Right kidney (tissue), 1 donor: ENCODE measurements at regions not wholly inside any gene's neighbourhood (a gene's known extent, or its start where the extent isn't known, plus 50 kb on each side); places are given as distances from the start of the nearest gene placed in this dataset.
"Not testable (repeated sequence)": the region's sequence is repeated elsewhere in the genome, so short reads cannot be mapped to it uniquely, and the experiment has no call there.

Source experiments
- DNase-seq: peaks from one replicate; pipeline ENCODE4 v3.0.0-alpha.2; 2016

DNA sequence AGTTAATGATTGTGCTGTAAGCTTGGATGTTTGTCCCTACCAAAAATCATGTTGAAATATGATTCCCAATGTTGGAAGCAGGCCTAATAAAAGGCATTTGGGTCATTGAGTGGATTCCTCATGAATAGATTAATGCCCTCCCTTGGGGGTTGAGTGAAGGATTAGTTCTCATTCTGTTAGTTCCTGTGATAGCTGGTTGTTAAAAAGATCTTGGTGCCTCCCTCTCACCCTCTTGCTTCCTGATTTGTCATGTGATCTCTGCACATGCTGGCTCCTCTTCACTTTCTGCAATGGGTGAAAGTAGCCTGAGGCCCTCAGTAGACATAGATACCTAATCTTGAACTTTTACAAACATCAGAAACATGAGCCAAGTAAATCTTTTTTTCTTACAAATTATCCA is 115.6 kb upstream of the HCRTR2 start:
- no peak for DNase-seq

DNA sequence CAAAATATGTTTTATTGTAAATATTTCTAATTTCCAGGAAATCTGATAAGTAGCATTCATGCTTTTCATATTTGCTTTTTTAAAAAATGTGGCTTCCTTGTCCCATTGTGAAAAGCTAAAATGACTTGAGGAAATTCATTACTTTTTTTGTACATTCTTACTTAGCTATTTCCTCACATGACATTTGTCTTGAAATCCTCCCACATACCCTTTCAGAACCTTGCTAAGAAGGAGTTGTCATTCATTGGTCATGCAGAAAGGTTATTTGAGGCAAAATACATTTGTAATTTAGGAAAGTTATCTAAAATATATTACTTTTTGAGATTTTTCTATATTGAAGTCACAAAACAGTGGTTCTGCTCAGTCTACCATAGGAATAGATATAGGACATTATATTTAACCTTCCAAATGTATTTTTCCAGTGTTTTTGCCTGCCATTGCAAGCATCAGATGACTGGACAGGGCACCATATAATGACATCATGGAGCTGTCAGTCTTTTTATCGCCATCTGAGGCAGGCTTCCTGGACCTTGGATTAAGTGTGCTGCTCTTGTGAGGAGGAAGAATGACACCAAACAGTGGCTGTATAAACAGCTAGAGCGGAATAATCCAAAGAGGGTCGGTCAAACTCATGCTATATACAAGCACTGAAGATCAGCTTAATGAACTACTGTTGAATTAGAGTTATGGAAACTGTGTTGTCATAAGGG is 109.4 kb upstream of the HCRTR2 start:
- no peak for DNase-seq

DNA sequence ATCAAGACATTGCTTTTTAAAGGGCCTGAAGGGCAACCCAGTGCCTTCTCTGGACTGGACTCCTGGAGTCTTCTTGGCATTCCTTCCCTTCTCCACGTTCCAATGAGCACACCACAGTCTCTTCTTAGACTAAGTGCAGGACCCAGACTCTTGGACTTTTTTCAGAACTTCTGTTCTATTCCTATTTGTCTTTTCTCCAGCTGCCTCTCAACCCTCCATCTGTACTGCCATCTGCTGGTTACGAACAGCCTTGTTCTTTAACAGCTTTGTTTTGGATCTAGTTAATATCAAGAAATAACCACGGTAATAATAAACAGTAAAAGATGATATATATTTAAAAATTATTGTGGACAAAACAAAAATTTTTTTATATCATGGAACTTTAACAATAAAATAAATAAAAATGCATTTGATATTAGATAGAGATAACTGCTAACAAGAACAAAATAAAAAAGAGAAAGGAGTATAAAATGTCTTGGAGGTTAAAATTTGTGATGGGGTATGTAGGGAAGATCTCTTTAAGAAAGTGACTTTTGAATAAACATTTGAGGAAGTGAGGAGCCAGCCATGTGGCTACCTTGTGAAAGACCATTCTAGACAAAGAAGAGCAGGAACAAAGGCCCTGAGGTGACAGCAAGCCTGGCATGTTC is 105.1 kb upstream of the HCRTR2 start:
- peak; percentile 6 for DNase-seq

DNA sequence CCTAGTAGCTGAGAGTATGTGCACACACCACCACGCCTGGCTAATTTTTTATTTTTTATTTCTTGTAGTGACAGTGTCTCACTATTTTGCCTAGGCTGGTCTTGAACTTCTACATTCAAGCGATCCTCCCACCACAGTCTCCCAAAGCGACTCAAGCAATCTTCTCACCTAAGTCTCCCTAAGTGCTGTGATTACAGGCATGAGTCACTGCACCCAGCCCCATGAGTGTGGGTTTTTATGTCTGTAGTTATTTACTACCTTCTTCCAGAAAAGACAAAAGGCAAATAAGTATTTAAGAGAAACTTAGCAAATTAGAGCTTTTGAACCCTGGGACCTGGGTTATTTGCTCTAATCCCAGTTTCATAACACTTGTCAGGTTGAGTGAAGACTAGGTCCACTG is 92.3 kb upstream of the HCRTR2 start:
- DNase-seq, result no peak

DNA sequence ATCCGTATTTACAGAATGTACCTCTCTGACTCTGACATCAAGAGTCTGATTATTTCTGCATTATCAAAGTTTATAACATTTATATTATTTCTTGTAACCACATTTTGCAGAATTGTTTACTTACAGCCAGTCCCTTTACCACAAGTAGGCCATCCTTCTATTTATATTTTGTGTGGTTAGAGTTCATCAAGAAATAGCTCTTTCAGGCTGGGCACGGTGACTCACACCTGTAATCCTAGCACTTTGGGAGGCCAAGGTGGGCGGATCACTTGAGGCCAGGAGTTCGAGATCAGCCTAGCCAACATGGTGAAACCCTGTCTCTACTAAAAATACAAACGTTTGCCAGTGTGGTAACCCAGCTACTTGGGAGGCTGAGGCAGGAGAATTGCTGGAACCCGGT is 86.3 kb upstream of the HCRTR2 start:
- not testable (repeated sequence) for DNase-seq

DNA sequence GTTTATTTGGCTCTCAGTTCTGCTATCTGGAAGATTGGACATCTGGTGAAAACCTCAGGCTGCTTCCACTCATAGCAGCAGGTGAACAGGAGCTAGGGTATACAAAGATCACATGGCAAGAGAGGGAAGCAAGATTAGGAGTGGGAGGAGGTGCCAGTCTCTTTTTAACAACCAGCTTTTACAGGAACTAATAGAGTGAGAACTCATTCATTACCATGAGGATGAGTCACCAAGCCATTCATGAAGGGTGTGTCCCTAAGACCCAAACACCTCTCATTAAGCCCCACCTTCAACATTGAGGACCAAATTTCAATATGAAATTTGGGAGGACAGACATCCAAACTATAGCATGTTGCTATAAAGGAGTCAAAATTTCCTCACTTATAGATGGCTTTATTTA is 85.4 kb upstream of the HCRTR2 start:
- DNase-seq, result no peak

DNA sequence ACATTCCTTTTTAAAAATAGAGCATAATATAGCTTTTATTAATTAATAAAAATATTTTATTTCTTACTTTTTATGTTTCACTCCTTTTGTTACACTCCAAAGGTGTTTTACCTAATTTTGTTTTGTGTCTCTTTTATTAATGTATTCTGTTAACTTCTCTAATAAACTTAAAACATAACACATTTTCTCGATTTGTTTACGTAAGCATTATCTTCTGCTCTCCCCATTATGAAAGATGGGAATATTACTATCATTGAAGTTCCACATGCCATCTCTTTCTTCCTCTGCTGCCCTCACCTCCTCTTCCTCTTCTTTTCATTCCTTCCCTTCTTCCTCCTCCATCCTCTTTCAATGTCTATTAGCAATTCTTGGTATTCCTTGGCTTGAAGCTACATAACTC is 85.0 kb upstream of the HCRTR2 start:
- no peak for DNase-seq

DNA sequence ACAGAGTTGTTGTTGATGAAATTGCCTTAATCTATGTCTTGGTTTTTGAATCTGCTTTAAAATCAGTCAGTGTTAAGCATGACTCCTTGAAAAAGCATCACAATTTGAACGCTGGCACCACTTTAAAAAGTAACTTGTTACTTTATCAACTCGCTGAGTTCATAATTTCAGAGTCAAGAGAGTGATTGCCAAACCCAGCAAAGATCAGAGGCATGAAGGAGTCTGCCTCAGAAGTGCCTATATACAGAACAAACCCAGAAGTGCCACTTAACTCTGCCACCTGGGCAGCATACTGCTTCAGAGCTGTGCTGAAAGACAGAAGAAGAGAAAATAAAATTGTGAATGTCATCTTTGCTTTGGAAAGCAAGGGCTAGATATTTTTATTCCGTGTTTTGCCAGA is 73.6 kb upstream of the HCRTR2 start:
- no peak for DNase-seq

DNA sequence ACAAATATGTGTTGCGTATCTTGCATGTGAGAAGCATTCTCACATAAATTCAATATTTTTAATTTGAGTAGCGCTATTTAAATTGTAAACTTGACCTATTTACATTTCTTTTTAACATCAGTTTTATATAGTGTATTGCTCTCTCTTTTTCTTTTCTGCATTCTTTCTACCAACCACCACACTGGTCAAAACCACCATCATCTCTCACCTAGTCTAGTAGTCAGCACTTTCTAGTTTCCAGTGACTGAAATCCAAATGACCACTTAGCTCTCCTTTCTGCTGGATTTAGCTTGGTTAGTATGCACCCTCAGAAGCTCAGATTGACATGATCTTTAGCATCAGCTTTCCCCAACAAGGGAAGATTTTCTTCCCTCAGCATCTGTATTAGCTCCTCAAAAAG is 73.2 kb upstream of the HCRTR2 start:
- no peak for DNase-seq

DNA sequence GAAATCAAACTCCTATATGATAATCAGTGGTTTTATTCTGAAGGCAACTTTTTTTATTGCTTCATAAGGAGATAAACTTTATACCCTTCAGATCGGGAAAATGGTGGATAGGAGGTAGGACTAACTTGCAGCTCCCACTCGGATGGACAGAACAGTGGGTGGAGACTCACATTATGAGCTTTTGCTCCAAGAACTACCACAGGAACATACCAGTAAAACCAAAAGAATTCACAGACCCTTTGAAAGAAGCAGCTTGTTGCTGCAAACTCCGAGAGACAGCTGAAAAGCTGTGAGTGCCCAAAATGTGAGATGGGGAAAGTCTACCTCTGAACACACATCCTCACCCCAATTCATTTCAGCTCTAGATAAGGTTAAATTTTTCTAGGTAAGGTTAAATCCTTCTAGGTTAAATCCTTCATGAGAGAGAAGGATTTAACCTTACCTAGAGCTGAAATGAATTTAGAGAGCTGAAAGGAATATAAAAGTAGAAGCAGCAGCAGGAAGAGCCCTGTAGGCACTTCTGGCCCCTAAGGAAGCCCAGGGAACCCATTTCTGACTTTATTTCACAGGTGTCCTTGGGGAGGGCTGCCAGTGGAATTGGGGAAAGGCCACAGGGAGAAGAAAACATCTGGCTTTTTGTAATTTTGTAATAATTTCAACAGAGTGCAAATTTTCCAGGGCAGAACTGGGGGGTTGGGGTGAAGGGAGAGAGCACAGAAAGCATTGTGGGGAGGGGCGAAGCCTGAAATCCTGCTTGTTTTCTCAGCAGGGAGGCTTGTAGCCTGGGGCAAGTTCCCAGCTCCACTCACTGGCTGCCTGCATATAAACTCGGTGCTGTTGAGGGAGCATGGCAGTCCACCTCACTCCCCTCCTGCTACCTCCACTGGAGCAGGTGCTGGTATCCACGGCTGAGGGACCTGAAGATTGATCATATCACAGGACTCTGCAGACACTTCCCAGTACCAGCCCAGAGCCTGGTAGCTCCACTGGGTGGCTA is 65.9 kb upstream of the HCRTR2 start:
- peak; percentile 5 for DNase-seq

DNA sequence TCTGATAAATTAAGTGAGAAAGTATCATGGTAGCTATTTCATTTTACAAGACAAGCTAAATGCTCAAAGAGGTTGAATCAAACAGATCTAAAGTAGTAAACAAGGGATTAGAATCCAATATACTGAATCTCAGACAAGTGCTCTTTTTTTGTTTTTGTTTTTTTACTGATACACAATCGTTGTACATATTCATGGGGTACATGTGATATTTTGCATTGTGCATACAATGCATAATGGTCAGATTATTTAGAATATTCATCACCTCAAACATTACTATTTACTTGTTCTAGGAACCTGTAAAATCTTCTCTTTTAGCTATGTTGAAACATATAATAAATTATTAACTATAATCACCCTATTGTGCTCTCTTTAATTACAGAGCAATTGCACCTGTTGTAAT is 57.0 kb upstream of the HCRTR2 start:
- no peak for DNase-seq

DNA sequence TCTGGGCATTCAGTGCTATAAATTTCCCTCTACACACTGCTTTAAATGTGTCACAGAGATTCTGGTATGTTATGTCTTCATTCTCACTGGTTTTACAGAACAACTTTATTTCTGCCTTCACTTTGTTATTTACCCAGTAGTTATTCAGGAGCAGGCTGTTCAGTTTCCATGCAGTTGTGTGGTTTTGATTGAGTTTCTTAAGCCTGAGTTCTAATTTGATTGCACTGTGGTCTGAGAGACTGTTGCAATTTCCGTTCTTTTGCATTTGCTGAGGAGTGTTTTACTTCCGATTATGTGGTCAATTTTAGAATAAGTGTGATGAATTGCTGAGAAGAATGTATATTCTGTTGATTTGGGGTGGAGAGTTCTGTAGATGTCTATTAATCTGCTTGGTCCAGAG is 50.1 kb upstream of the HCRTR2 start:
- not testable (repeated sequence) for DNase-seq
